Retina (tissue), 1 donor: ENCODE measurements at regions not wholly inside any gene's neighbourhood (a gene's known extent, or its start where the extent isn't known, plus 50 kb on each side); places are given as distances from the start of the nearest gene placed in this dataset.
"Not testable (repeated sequence)": the region's sequence is repeated elsewhere in the genome, so short reads cannot be mapped to it uniquely, and the experiment has no call there.

Source experiments
- DNase-seq: peaks from one replicate; pipeline ENCODE4 v3.0.0-alpha.2; 2016

GRCh38 chr3:107939691-107940442 is 151.0 kb downstream of the CD47 start:
- DNase-seq, result peak; percentile 20

- DNase-seq, result peak; percentile 23
Measured at GRCh38 chr3:107938143-107938542, 152.7 kb downstream of the CD47 start.

GRCh38 chr3:107934808-107935207 is 156.0 kb downstream of the CD47 start:
- DNase-seq, result no peak

- no peak for DNase-seq
Measured at GRCh38 chr3:107933450-107933849, 157.4 kb downstream of the CD47 start.

- DNase-seq, result no peak
Measured at GRCh38 chr3:107931326-107931725, 159.5 kb downstream of the CD47 start.

- DNase-seq, result no peak
Measured at GRCh38 chr3:107929088-107929487, 161.7 kb downstream of the CD47 start.

GRCh38 chr3:107928084-107928445 is 162.8 kb downstream of the CD47 start:
- no peak for DNase-seq

- DNase-seq, result peak; percentile 95
Measured at GRCh38 chr3:107927361-107928083, 163.3 kb downstream of the CD47 start.

GRCh38 chr3:107925851-107926250 is 165.0 kb downstream of the CD47 start:
- DNase-seq, result no peak

- no peak for DNase-seq
Measured at GRCh38 chr3:107921038-107921437, 169.8 kb downstream of the CD47 start.

GRCh38 chr3:107920538-107920937 is 170.3 kb downstream of the CD47 start:
- DNase-seq, result no peak

GRCh38 chr3:107919239-107919638 is 171.6 kb downstream of the CD47 start:
- DNase-seq, result no peak

- DNase-seq, result no peak
Measured at GRCh38 chr3:107916171-107916570, 174.7 kb downstream of the CD47 start.

- no peak for DNase-seq
Measured at GRCh38 chr3:107915706-107916105, 175.1 kb downstream of the CD47 start.

- DNase-seq, result no peak
Measured at GRCh38 chr3:107913701-107914100, 177.1 kb downstream of the CD47 start.

- no peak for DNase-seq
Measured at GRCh38 chr3:107911337-107912000, 179.4 kb downstream of the CD47 start.

GRCh38 chr3:107910713-107911259 is 180.0 kb downstream of the CD47 start:
- DNase-seq, result no peak

- DNase-seq, result not testable (repeated sequence)
Measured at GRCh38 chr3:107909583-107909982, 181.2 kb downstream of the CD47 start.

GRCh38 chr3:107907996-107908395 is 182.8 kb downstream of the CD47 start:
- DNase-seq, result no peak

GRCh38 chr3:107904536-107905066 is 186.2 kb downstream of the CD47 start:
- no peak for DNase-seq

- no peak for DNase-seq
Measured at GRCh38 chr3:107899990-107900651, 190.7 kb downstream of the CD47 start.

- DNase-seq, result no peak
Measured at GRCh38 chr3:107897471-107898061, 193.3 kb downstream of the CD47 start.
